ENCODE measurements at regions not wholly inside any gene's neighbourhood (a gene's known extent, or its start where the extent isn't known, plus 50 kb on each side); places are given as distances from the start of the nearest gene placed in this dataset.

- Histone ChIP-seq H3K9ac (no peak overlapping the region), H3K4me1 (ENCODE audit: low read depth, poor library complexity, severe bottlenecking) (no peaks in the 10 kb centered on the region), H3K4me2 (no peak overlapping the region), H4K20me1 (ENCODE audit: insufficient read depth) (no peaks in the 10 kb centered on the region), H3K36me3 (ENCODE audit: insufficient read depth) (no peaks in the 10 kb centered on the region), H2AFZ (ENCODE audit: low read depth) (no peak overlapping the region), H3K79me2 (ENCODE audit: insufficient read depth, low read depth) (no peaks in the 10 kb centered on the region), H3K27me3 (ENCODE audit: insufficient read depth, low read depth) (no peaks in the 10 kb centered on the region), H3K27ac (no peak overlapping the region), H3K4me3 (IDR thresholded peaks at IDR 0.05; ENCODE audit: insufficient read depth, low read depth, low read length) (no peak overlapping the region)
- TF ChIP-seq, protein P1, sequence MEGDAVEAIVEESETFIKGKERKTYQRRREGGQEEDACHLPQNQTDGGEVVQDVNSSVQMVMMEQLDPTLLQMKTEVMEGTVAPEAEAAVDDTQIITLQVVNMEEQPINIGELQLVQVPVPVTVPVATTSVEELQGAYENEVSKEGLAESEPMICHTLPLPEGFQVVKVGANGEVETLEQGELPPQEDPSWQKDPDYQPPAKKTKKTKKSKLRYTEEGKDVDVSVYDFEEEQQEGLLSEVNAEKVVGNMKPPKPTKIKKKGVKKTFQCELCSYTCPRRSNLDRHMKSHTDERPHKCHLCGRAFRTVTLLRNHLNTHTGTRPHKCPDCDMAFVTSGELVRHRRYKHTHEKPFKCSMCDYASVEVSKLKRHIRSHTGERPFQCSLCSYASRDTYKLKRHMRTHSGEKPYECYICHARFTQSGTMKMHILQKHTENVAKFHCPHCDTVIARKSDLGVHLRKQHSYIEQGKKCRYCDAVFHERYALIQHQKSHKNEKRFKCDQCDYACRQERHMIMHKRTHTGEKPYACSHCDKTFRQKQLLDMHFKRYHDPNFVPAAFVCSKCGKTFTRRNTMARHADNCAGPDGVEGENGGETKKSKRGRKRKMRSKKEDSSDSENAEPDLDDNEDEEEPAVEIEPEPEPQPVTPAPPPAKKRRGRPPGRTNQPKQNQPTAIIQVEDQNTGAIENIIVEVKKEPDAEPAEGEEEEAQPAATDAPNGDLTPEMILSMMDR (conservative IDR thresholded peaks at IDR 0.05; ENCODE audit: low read depth, low read length) = no peak
Measured at GRCh38 chr7:69328516-69328915, 269.8 kb upstream of the AUTS2 start.

DNA sequence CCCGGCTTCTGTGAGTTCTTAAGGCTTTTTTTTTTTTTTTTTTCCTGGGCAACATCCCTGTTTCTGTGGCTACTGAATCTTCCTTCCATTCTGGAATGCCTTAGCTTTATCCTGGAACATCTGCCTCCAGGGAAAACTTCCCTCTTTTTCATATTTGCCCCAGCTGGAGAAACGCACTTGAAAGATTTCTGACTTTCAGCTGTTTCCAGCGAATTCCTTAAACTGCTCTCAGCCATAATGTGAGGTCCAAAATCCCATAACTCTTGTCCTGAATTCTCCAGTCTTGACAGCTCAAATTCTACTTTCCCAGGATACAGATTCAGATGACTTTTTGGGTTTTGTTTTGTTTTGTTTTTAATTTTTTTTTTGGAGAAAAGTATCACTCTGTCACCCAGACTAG lies 263.6 kb upstream of the AUTS2 start:
- Histone ChIP-seq H3K4me2 (no peak overlapping the region), H3K4me3 (IDR thresholded peaks at IDR 0.05; ENCODE audit: insufficient read depth, low read depth, low read length) (no peak overlapping the region), H3K27me3 (ENCODE audit: insufficient read depth, low read depth) (no peaks in the 10 kb centered on the region), H3K27ac (no peak overlapping the region), H3K4me1 (ENCODE audit: low read depth, poor library complexity, severe bottlenecking) (no peaks in the 10 kb centered on the region), H2AFZ (ENCODE audit: low read depth) (no peak overlapping the region), H3K79me2 (ENCODE audit: insufficient read depth, low read depth) (no peaks in the 10 kb centered on the region), H4K20me1 (ENCODE audit: insufficient read depth) (no peaks in the 10 kb centered on the region), H3K9ac (no peak overlapping the region), H3K36me3 (ENCODE audit: insufficient read depth) (no peaks in the 10 kb centered on the region)
- TF ChIP-seq, protein P1 (conservative IDR thresholded peaks at IDR 0.05; ENCODE audit: low read depth, low read length) = no peak

DNA sequence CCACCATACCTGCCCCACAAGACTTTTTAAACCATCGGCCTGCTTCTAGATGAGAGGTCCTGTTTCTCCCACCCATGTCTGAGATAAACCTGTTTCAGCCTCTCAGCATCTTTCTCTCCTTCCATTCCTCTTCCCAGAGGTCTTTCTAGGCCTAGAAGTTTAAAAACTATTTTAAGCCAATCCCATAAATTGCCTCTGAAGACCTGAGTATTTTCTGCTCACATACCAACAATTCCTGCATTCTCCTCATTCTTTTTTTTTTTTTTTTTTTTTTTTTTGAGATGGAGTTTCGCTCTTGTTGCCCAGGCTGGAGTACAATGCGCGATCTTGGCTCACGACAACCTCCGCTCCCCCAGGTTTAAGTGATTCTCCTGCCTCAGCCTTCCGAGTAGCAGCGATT lies 262.9 kb upstream of the AUTS2 start:
- H4K20me1 ChIP-seq (ENCODE audit: insufficient read depth) = no peaks in the 10 kb centered on the region
- H3K27ac ChIP-seq = no peak overlapping the region
- no peaks in the 10 kb centered on the region for H3K79me2 ChIP-seq (ENCODE audit: insufficient read depth, low read depth)
- H3K36me3 ChIP-seq (ENCODE audit: insufficient read depth) = no peaks in the 10 kb centered on the region
- H2AFZ ChIP-seq (ENCODE audit: low read depth) = no peak overlapping the region
- no peak overlapping the region for H3K9ac ChIP-seq
- no peak overlapping the region for H3K4me3 ChIP-seq (IDR thresholded peaks at IDR 0.05; ENCODE audit: insufficient read depth, low read depth, low read length)
- no peaks in the 10 kb centered on the region for H3K27me3 ChIP-seq (ENCODE audit: insufficient read depth, low read depth)
- no peaks in the 10 kb centered on the region for H3K4me1 ChIP-seq (ENCODE audit: low read depth, poor library complexity, severe bottlenecking)
- TF ChIP-seq, protein P1 (conservative IDR thresholded peaks at IDR 0.05; ENCODE audit: low read depth, low read length) = no peak
- no peak overlapping the region for H3K4me2 ChIP-seq

- H3K4me1 ChIP-seq (ENCODE audit: low read depth, poor library complexity, severe bottlenecking) = no peaks in the 10 kb centered on the region
- no peaks in the 10 kb centered on the region for H3K79me2 ChIP-seq (ENCODE audit: insufficient read depth, low read depth)
- no peak overlapping the region for H3K9ac ChIP-seq
- no peak overlapping the region for H3K27ac ChIP-seq
- H3K4me3 ChIP-seq (IDR thresholded peaks at IDR 0.05; ENCODE audit: insufficient read depth, low read depth, low read length) = no peak overlapping the region
- H2AFZ ChIP-seq (ENCODE audit: low read depth) = no peak overlapping the region
- TF ChIP-seq, protein P1 (conservative IDR thresholded peaks at IDR 0.05; ENCODE audit: low read depth, low read length) = no peak
- H3K27me3 ChIP-seq (ENCODE audit: insufficient read depth, low read depth) = no peaks in the 10 kb centered on the region
- H3K36me3 ChIP-seq (ENCODE audit: insufficient read depth) = no peaks in the 10 kb centered on the region
- H4K20me1 ChIP-seq (ENCODE audit: insufficient read depth) = no peaks in the 10 kb centered on the region
- H3K4me2 ChIP-seq = no peak overlapping the region
Measured at GRCh38 chr7:69336976-69337375, 261.3 kb upstream of the AUTS2 start.
